Hematopoietic multipotent progenitor cell treated with erythropoietin and hydrocortisone succinate and interleukin-3 and kit ligand, for 17 days (in vitro differentiated cells): ENCODE measurements at regions not wholly inside any gene's neighbourhood (a gene's known extent, or its start where the extent isn't known, plus 50 kb on each side); places are given as distances from the start of the nearest gene placed in this dataset.
"Not testable (repeated sequence)": the region's sequence is repeated elsewhere in the genome, so short reads cannot be mapped to it uniquely, and the experiment has no call there.

Experiments
- DNase-seq: peaks from one replicate; pipeline ENCODE4 v3.0.0-alpha.2; 2015; ENCODE audit warnings: low spot score

DNA sequence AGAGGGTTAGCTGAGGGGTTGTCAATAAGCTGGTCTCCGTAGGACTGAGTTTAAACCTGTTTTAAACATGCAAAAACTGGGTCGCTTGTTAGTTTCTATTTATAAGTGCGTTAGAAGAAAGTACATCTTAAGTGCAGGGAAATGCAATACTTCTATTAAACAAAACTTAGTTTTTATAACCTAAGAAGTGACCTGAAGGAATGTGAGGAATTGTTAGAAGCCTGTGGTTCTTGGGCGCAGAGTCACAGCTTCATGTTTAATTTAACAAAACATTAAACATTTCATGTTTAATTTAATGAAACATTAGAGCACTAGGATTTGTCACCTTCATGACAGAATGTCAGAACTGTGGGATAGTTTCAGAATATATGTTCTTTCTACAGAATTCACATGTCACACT, 469.2 kb upstream of the WWC1 start:
- DNase-seq, result no peak

DNA sequence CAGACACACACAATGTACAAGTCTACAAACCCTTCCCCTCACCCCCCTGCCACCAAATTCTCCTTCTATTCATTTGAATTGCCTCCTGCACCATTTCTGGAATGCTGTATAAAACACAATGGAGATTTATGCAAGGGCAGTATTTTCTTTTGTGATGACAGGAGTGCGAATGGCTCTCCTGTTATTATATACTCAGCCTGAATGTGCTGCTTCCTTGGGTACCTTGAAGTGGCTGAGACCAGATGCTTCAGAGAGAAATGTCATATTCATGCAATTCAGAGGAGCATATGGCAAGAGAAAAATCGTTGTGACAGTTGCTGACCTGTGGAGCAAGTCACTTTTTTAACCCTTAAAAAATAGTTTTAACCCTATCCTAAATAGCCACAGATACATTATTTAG, 468.0 kb upstream of the WWC1 start:
- no peak for DNase-seq

DNA sequence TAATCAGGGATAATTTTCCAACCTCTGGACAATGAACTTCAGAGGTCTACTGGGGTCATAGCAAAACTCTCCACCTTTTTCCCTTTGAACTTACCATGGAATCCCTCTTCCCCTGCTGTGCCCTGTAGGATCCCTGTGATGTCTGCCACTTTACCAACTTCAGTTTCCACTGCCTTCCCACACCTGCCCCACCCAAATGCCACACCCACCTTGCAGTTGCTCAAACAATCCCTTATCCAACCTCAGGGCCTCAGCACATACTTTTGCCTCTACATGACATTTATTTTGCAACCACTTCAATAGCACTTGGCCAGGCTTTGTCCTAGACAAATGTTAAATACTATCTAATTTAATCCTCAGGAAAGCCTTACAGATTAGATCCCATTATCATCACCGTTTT, 463.7 kb upstream of the WWC1 start:
- DNase-seq, result no peak

DNA sequence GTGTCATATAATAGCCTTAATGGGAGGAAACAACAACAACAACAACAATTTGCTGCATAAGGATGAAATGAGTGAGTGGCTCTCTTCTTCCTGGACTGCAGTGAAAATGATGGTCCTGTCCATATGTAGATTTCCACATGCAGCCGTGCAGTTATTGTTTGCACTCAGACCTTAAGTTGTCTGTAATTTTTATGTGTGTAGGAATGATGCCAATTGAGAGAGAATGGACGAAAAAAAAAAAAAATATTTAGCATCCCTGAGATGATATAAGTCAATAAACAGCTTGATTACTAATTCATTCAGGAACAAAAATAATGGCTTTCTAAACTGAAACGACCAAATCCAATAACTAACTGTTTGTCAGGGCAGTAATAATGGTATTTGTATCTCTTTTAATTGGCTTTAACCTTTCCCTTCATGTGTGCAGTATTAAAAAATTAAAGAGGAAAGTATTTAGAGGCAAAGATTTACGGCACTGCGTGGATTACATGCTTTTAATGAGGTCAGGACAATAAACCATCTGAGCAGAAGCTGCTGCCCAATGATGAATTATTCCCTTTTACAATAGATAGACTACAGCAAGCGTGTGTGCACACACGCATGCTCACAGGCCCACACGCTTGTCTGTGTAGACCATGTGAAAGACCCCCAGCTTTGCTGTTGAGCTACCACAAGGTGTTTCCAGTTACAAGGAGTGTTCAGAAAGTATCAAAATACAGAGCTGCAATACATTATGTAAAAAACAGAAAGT, 459.5 kb upstream of the WWC1 start:
- no peak for DNase-seq

DNA sequence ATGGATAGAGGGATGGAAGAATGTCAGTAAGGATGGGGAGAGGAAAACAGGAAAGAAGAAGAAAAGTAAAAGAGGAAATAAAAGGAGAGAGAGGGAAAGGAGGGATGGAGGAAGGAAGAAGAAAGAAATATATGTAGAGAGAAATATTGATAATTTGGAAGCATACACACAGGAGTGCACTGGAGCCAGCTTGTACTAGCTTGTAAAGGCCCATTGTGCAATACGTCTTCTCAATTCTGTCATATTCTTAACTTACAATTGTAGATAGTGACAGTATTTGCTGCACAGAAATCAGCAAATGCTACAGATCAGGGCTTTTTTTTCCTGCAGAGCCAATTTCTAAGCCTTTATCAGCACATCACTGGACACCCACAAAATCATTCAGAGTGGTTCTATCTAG, 458.8 kb upstream of the WWC1 start:
- DNase-seq, result no peak

DNA sequence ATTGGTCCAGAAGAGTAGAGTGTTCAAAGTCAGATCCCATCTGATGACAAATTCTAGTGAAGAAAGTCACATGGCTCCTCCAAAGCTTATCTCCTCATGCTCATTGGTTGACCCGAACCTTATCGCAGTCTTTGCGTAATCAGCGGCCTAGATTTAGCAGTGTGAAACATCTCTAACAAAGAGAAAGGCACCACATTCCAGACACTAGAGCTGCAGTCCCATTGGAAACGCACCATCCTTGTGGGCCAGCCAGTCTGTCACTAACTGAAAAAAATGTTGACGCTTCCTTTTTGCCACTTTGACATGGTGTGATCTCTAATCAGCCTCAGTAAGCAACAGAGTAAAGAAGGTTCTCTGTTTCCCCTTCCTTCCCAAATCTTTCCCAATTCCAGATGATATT, 458.0 kb upstream of the WWC1 start:
- no peak for DNase-seq

DNA sequence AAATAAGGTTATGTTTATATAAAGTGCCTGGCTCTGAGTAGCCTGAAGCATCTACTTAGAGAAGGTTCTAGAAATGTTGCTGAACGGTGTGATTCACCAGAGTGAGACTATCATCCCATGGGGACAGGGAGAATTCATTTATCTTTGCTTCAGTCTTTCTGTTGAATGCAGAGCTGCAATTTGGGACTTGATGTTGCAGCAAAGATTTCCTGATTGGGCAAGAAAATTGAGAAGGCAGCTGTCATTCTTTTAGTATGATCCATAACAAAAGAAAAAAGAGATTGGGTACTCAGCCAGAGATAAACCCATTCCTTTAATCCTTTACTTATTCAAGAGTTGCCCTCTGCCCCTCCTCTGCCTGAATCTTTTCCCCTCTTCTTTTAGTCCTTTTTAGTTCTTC, 456.3 kb upstream of the WWC1 start:
- no peak for DNase-seq

DNA sequence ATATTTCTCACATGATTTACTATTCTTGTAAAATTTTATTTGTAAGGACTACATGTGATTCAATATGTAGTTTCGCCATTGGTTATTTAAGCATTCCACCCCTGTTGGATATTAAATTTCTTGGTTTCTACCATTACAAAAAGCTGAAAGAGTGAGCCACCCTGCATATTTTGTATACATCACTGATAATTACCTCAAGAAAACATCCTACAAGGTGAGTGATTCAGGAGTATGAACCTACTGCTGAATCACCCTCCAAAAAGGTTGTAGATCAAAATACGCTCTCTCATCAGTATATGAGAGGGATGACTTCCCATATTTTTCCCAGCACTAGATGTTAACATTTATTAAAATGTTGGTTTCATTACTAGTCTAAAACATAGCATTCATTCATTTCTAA, 454.3 kb upstream of the WWC1 start:
- DNase-seq, result no peak

DNA sequence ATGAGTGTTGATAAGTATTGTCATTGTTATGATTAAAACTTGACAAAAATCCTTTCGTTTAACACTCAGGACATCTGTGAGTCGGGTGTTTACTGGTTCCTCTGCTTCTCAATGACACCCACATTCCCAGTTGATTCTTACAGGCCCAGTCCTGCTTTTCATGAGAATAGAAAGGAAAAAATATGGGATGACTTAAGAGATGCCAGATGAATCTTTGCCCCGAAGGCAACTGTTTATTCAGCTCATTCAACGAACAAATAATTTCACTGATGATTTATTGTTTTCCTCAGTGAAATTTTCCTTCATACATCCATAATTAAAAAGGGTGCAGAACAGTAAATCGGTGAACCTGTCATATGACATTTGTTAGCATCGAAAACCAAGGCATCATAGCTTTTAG, 452.4 kb upstream of the WWC1 start:
- no peak for DNase-seq

DNA sequence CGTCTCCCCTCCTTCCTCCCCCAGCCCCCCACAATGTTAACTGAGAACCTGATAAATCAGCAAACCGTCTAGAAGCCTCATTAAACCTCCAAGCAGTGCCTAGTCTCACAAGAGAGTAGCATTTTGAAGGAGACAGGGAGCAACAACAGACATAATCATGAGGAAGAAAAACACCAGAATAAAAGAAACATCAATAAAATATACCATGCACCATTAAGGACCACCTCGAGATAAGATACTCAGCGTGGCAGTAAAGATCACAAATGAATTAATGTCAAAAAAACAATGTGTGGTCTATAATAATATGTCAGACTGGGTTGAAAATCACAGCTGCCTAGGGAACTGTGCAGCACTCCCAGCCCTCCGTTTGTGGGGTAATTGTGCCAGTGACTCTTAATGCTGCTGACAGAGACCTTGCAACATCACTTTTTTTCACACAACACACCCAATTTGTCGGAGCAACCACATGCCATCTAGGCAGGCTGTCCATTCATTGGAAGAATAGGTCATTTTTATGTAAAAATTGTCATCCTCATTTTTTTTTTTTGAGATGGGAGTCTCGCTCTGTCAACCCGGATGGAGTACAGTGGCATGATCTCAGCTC, 450.8 kb upstream of the WWC1 start:
- no peak for DNase-seq

DNA sequence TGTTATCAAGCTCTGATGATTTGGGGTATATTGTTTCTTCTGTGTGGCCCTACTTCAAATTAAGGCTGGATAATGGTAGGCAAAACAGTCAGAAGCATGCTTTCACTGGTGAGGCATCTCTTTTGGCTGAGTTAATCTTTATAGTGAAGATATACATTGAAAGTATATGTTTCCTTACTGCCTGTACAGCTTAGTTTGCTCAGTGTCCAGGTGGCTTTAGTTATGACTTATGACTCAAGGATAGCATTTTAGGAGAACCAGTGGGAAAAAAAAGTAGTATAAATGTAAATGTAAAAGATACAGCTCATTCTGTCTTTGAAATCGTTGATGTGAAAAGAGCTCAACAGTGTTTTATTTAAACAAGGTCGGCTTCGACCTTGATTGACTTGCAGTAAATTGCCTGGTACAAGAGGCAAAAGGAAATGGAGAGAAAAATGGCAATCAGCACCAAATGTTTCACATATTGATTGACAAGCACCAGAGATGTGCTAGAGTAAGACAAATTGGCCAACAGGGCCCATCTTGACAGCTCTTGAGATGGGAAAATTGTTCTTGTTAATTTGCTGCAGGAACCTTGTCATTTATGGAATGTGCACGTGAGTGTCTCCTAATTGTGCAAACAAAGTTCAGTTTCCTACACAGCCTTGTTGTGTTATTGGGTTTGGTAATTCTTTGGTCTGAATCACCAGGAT, 447.4 kb upstream of the WWC1 start:
- no peak for DNase-seq

DNA sequence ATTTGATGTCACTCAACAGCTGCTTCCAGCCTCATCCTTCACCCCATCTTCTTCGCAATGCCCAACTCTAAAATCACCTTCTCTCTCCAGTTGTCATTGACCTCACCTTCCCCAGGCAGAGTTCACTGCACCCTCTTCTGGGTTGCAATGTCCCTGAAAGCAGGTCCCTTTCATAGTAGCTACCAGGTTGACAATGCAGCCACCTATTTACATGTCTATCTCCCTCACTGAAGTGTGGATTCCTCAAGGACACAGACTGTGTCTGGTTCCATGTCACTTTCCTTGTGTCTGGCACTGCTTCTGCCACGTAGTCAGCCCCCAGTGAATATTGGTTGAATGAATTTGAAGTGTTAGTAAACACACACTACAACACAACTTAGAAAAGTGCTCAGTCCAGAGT, 445.5 kb upstream of the WWC1 start:
- DNase-seq, result no peak

DNA sequence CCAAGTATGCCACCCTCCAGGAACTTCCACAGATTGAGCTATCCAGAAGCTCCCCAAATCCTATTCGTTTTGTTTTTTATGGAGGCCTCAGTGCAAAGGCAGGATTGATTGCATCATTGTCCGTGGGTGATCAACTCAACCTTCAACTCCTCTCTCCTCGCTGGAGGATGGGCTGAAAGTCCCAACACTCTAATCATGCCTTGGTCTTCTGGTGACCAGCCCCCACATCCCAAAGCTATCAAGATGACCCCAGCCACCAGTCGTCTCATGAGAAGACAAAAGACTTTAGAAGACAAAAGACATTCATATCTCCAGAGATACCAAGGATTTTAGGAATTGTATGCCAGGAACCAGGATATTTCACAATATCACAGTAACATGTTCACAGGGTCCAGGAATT, 441.6 kb upstream of the WWC1 start:
- DNase-seq, result no peak

DNA sequence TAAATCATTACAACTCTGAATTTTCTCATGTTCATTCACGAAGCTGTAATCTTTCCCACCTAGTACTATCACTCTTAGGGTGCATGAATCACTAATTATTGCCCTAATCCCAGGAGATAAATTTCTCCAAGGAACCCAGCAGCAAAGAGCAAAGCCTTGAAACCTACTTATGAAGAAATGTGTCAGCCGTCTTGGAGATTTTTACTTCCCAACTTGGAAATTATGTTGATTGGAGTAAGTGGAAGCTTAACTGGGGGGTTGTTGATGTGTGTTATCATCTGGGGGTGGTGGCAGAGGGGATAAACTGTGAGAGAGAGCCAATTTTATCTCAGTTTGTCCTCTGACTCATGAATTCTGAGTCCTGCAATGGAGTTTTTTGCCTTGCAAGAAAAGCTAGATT, 440.5 kb upstream of the WWC1 start:
- no peak for DNase-seq

DNA sequence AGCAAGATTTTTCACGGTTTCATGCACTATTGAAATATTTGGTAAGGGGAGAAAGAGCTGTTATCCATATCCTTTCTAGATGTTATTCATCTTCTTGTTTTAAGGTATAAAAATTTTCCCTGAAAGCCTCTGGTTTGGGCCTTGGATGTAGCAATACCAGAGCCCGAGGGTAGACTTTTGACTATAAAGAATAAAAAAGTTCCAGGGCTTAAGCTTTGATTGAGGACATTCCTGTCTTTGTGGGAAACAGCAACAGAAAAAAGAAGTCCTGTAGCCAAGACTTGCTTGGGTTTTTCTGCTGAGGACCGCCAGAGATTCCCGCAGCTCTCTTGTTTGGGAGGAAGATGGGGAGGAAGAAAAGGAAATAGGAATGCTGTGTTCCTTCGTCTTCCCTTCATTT, 440.0 kb upstream of the WWC1 start:
- DNase-seq, result no peak

DNA sequence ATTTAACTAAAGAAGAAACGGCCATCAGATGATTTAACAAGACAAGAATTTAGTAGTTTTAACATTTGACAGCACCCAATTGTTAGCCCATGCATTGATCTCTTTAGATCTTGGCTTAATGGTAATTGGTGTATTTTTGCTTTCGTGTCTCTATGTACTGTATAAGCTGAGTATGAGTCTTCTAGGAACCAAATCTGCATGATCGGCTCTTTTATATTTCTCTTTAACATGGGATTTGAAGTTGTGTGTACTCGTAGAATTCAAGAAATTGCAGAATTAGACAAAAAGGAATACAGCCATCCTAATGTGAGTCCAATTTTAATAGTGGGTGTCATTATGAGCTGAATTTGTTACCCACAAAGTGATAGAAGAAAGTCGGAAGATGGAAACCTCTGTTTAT, 438.9 kb upstream of the WWC1 start:
- no peak for DNase-seq

DNA sequence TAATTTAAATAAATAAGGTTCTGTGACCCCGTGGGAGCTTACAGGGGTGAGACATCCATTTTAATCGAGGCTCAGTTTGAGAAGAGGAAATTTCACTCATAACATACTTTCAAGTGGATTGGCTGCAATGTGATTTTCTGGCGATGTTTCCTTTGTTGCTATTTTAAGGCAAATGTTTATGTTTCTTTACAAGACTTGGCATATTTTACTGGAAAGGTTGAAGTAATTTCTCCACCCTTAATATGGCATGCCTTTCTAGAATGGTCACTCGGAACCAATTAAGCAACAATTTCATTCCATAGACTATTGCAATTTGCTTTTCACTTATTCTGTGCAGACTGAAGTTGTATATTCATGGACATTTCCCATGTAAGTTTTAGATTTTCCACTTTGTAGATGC, 438.0 kb upstream of the WWC1 start:
- DNase-seq, result no peak

DNA sequence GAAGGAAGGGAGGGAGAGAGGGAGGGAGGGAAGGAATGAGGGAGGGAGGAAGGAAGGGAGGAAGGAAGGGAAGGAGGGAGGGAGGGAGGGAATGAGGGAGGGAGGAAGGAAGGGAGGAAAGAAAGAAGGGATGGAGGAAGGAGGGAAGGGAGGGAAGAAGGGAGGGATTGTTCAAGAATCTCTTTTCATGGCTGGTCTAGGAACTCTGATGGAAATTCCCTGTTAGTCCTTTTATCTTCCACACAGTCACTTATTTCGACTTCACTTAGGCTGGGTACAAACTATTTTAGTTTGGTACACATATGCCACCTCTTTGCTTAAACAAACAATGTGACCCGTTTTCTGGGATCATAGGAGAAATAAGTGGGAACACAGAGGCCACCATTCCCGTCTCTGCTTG, 435.6 kb upstream of the WWC1 start:
- DNase-seq, result no peak

DNA sequence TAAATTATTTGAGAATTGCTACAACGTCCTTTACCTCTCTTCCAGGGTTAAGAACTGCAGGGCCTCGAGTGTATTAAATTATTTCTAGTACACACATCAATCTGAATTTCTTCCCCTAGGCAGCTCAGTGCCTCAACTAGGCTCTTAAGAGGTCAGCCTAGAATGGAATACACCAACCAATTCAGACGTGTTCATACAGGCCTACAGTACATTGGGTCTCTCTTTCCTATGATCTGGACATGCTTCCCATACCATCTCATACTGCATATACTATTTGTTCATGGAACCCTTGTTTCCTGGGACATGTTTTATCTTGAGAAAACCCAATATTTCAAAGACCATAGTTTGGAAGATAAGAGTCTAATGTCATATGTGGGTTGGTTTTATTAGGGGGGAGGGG, 434.1 kb upstream of the WWC1 start:
- DNase-seq, result no peak

DNA sequence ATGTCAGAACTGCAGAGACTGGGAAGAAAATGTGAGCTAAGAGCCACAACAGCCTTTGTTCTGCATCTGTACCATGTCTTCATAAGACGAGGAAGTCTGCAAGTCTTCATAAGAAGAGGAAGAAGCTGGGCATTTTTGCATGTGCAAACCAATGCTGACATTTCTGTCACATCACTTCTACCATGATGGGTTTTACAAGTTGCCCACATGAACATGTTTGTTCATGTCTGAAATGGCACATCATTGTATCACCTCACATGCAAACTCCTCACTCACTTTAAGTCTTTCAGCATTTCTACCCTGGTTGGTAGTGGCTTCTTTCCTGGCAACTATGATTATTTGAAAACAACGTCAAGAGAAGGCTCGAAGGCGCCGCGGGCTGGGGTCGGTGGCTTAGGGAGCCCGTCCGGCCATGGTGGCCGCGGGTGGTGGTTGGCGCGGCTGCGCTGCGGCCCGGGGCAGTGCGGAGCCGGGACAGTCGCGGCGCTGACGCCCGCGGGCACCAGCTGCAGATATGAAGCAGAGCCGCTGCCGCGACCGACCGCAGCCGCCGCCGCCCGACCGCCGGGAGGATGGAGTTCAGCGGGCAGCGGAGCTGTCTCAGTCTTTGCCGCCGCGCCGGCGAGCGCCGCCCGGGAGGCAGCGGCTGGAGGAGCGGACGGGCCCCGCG, 433.1 kb upstream of the WWC1 start:
- DNase-seq, result not testable (repeated sequence)

DNA sequence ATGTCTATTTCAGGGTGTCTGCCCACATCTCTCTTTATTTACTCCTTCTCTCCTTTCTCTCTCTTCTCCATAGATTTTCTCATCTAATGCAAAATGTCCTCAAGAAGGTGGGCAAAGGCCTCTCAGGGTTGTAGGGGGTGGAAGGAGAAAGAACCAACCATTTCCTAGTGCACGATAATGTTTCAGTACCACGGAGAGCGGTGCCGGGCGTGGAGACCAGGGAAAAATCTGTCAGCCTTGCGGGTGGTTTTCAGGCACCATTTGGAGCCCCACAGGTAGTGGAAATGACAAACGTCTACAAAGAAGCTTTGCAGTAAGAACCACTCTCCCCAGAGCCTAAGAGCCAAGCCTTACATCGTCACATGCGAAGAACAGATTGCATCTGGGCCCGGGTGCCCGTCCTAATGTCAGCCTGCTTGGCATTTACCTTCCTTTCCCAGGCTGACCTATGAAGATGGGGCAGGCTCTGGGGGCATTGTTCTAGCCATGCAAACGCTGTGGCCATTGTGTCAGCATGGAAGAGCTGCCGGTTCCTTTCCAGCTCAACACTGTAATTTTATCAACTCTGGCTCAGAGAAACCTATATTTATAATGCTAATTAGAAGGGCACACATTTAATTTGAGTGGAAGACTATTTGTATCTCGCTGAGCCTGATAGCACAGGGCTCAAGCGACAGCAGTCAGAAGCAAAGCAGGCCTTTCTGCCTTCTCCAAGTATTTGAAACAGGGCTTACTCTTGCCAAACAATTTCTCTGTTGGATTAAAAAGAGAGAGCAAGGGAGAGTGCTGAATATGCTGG, 430.1 kb upstream of the WWC1 start:
- DNase-seq, result no peak

DNA sequence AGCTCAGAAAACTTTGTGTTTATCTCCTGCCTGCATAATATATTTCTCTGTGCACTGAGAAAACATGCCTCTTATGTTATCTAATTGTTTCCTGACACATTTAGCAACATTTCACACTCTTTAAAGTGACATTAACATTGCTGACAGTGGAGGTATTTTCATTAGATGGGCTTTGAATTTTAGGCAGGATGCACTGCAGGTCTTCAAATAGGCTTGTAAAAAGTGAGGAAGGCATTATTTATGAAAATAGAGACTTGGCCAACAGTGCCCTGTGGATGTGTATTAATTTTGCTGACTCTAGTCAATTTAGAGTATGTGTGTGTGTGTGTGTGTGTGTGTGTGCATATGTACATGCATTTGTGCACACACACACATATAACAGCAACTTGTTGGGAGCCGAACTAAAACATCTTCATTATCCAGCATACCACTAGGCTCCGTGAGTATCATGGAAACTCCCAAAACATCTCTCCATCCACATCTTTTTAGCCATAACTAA, 429.5 kb upstream of the WWC1 start:
- DNase-seq, result no peak
